Breast epithelium (tissue), 4 donors: ENCODE measurements at regions not wholly inside any gene's neighbourhood (a gene's known extent, or its start where the extent isn't known, plus 50 kb on each side); places are given as distances from the start of the nearest gene placed in this dataset.

Source experiments
- DNase-seq, 2 donors: peaks; one replicate each; pipeline ENCODE4 v3.0.0-alpha.2; 2019; ENCODE audit warnings: low spot score in 2 of 2
- H3K27ac ChIP-seq, 2 donors: fragments of 200-600 bp; sonication (generic) in 1 of 2; one replicate each; pipeline ENCODE4 v1.5.1; 2016 to 2019; ENCODE audit warnings: mild to moderate bottlenecking in 1 of 2
- H3K27me3 ChIP-seq, 2 donors: fragments of 200-600 bp; sonication (generic) in 1 of 2; one replicate each; pipeline versions ENCODE4 v1.5.1 to v1.6.0; 2017 to 2019; ENCODE audit warnings: control low read depth in 1 of 2, mild to moderate bottlenecking in 1 of 2
- H3K36me3 ChIP-seq: fragments of 200-600 bp; one replicate; pipeline ENCODE4 v1.5.1; 2019
- H3K4me1 ChIP-seq, 2 donors: fragments of 200-600 bp; sonication (generic); one replicate each; pipeline ENCODE4 v1.5.1; 2016 to 2019; ENCODE audit warnings: control low read depth in 1 of 2
- H3K4me3 ChIP-seq, 3 donors: fragments of 200-600 bp; sonication (generic); 1 replicate in 2 of 3; 2 replicates in 1 of 3; pipeline ENCODE4 v1.5.1; 2016 to 2019; ENCODE audit warnings: mild to moderate bottlenecking in 3 of 3, moderate library complexity in 2 of 3
- H3K9me3 ChIP-seq, 2 donors: fragments of 200-600 bp; sonication (generic) in 1 of 2; one replicate each; pipeline ENCODE4 v1.5.1; 2016 to 2019; ENCODE audit warnings: control low read depth in 1 of 2
- CTCF ChIP-seq, 3 donors: fragments of 450-650 bp; IDR thresholded peaks; one replicate each; pipeline ENCODE4 v1.5.1; 2016 to 2017; ENCODE audit warnings: antibody characterized with exemption in 3 of 3, mild to moderate bottlenecking in 3 of 3, moderate library complexity in 3 of 3
- POLR2A ChIP-seq: fragments of 450-650 bp; IDR thresholded peaks from one replicate; pipeline ENCODE4 v1.6.1; 2016; ENCODE audit warnings: antibody characterized with exemption, mild to moderate bottlenecking, moderate library complexity
- POLR2AphosphoS5 ChIP-seq, 3 donors: sonication (generic); formaldehyde crosslinking; IDR thresholded peaks; one replicate each; pipeline ENCODE4 v1.6.1; 2017; ENCODE audit warnings: antibody characterized with exemption in 3 of 3
- intact Hi-C: fragments of 100-400 bp; cut with DNase I; formaldehyde crosslinking; loops from one replicate; pipeline ENCODE4 v1.15.1; 2023; ENCODE audit warnings: low total_unique reads

- no peak overlapping the region for H3K27ac ChIP-seq
- DNase-seq: no peak
- TF ChIP-seq POLR2AphosphoS5 (IDR thresholded peaks at IDR 0.05) (no peak), POLR2A (no peak), CTCF (IDR thresholded peaks at IDR 0.05) (no peak)
- no peaks in the 10 kb centered on the region for H3K4me1 ChIP-seq
- no peak overlapping the region for H3K4me3 ChIP-seq
- no peaks in the 10 kb centered on the region for H3K36me3 ChIP-seq
- intact Hi-C loops: no loop called here
- no peaks in the 10 kb centered on the region for H3K27me3 ChIP-seq
- no peaks in the 10 kb centered on the region for H3K9me3 ChIP-seq
These were observed 475.4 kb upstream of the FAT3 start for GRCh38 chr11:91749251-91749650.

GRCh38 chr11:91742155-91742554, 482.5 kb upstream of the FAT3 start:
- no peaks in the 10 kb centered on the region for H3K36me3 ChIP-seq
- no peaks in the 10 kb centered on the region for H3K4me1 ChIP-seq
- no peaks in the 10 kb centered on the region for H3K27me3 ChIP-seq
- no peak overlapping the region for H3K27ac ChIP-seq
- H3K4me3 ChIP-seq: no peak overlapping the region
- intact Hi-C loops: no loop called here
- TF ChIP-seq POLR2A (no peak), POLR2AphosphoS5 (IDR thresholded peaks at IDR 0.05) (no peak), CTCF (IDR thresholded peaks at IDR 0.05) (no peak)
- peaks cover 0 to under 1% of the 10 kb centered on the region in 2 donors for H3K9me3 ChIP-seq
- no peak for DNase-seq

GRCh38 chr11:91731051-91731450, 493.6 kb upstream of the FAT3 start:
- intact Hi-C loops: no loop called here

DNA sequence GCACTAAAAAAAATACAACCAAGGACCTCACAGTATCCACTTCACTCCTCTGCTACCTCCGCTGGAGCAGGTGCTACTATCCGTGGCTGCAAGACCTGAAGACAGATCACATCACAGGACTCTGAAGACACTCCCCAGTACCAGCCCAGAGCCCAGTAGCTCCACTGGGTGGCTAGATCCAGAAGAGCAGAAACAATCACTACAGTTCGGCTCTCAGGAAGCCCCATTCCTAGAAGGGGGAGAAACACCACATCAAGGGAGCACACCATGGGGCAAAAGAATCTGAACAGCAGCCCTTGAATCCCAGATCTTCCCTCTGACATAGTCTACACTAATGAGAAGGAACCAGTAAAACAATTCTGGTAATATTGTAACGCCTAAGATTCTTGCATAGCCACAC, 494.0 kb upstream of the FAT3 start:
- Histone ChIP-seq H3K4me1 (no peaks in the 10 kb centered on the region), H3K4me3 (no peak overlapping the region), H3K27ac (no peak overlapping the region), H3K9me3 (peaks cover 0 to 17% of the 10 kb centered on the region in 2 donors), H3K27me3 (no peaks in the 10 kb centered on the region), H3K36me3 (no peaks in the 10 kb centered on the region)
- intact Hi-C loops: no loop called here
- TF ChIP-seq POLR2AphosphoS5 (IDR thresholded peaks at IDR 0.05): no peak
- TF ChIP-seq CTCF (IDR thresholded peaks at IDR 0.05): no peak
- TF ChIP-seq POLR2A: no peak
- DNase-seq: no peak

More at GRCh38 chr11:91731051-91731450, 493.6 kb upstream of the FAT3 start:
- no peaks in the 10 kb centered on the region for H3K36me3 ChIP-seq
- H3K4me1 ChIP-seq: no peaks in the 10 kb centered on the region
- no peak overlapping the region for H3K4me3 ChIP-seq
- H3K27me3 ChIP-seq: no peaks in the 10 kb centered on the region
- H3K27ac ChIP-seq: no peak overlapping the region
- no peak for DNase-seq
- TF ChIP-seq CTCF (IDR thresholded peaks at IDR 0.05): no peak
- TF ChIP-seq POLR2AphosphoS5 (IDR thresholded peaks at IDR 0.05): no peak
- no peak for TF ChIP-seq POLR2A
- H3K9me3 ChIP-seq: peaks cover 0 to 22% of the 10 kb centered on the region in 2 donors

GRCh38 chr11:91730057-91730456, 494.6 kb upstream of the FAT3 start:
- H3K9me3 ChIP-seq: peaks cover 0 to 12% of the 10 kb centered on the region in 2 donors
- no peaks in the 10 kb centered on the region for H3K36me3 ChIP-seq
- no peak overlapping the region for H3K27ac ChIP-seq
- DNase-seq: no peak
- intact Hi-C loops: no loop called here
- H3K27me3 ChIP-seq: no peaks in the 10 kb centered on the region
- H3K4me1 ChIP-seq: no peaks in the 10 kb centered on the region
- H3K4me3 ChIP-seq: no peak overlapping the region
- TF ChIP-seq POLR2A: no peak
- no peak for TF ChIP-seq POLR2AphosphoS5 (IDR thresholded peaks at IDR 0.05)
- no peak for TF ChIP-seq CTCF (IDR thresholded peaks at IDR 0.05)
